WTC11 (cell line): ENCODE measurements at regions not wholly inside any gene's neighbourhood (a gene's known extent, or its start where the extent isn't known, plus 50 kb on each side); places are given as distances from the start of the nearest gene placed in this dataset.

Experiments used
- ATAC-seq: fragments of 200-7000 bp; cut with Tn5 transposase; 2 replicates; pipeline ENCODE4 v1.10.0; 2021; ENCODE audit warnings: mild to moderate bottlenecking, moderate library complexity
- CTCF ChIA-PET: fragments of 300-600 bp; sonication (Branson Sonifier 250); formaldehyde crosslinking; loops from one replicate; lab custom pipeline; 2021; ENCODE audit warnings: antibody characterized with exemption; lab: Charles Lee
- POLR2A ChIA-PET: fragments of 350-600 bp; sonication (Branson Sonifier 250); formaldehyde crosslinking; loops from one replicate; lab custom pipeline; 2021; ENCODE audit warnings: antibody characterized with exemption; lab: Charles Lee
- DNase-seq: peaks from one replicate; pipeline ENCODE4 v3.0.0; 2021; ENCODE audit warnings: low spot score
- H3K27ac Mint-ChIP-seq: 2 replicates; pipeline ENCODE4 v1.8.0; 2021; ENCODE audit warnings: mixed read lengths
- H3K27me3 Mint-ChIP-seq: 2 replicates; pipeline ENCODE4 v1.8.0; 2021; ENCODE audit warnings: low read depth, mild to moderate bottlenecking, moderate library complexity, mixed read lengths
- H3K36me3 Mint-ChIP-seq: 2 replicates; pipeline ENCODE4 v1.8.0; 2021; ENCODE audit warnings: mixed read lengths
- H3K4me1 Mint-ChIP-seq: 2 replicates; pipeline ENCODE4 v1.8.0; 2022; ENCODE audit warnings: mixed read lengths
- H3K4me3 Mint-ChIP-seq: 2 replicates; pipeline ENCODE4 v1.8.0; 2021; ENCODE audit warnings: mild to moderate bottlenecking, moderate library complexity, mixed read lengths
- H3K9me3 Mint-ChIP-seq: 2 replicates; pipeline ENCODE4 v1.8.0; 2021; ENCODE audit warnings: mixed read lengths
- ARID4B ChIP-seq: sonication (generic); formaldehyde crosslinking; IDR thresholded peaks from 2 replicates; pipeline ENCODE4 v1.8.0; 2023; ENCODE audit warnings: missing genetic modification reagents, mild to moderate bottlenecking, borderline replicate concordance
- ATF3 ChIP-seq: sonication (generic); formaldehyde crosslinking; conservative IDR thresholded peaks from 2 replicates; pipeline ENCODE4 v1.8.1; 2022; ENCODE audit warnings: mild to moderate bottlenecking, missing genetic modification reagents
- CTCF ChIP-seq: fragments of 200-600 bp; IDR thresholded peaks from 2 replicates; pipeline ENCODE4 v1.8.0; 2022; ENCODE audit warnings: antibody characterized with exemption
- E2F5 ChIP-seq: sonication (generic); formaldehyde crosslinking; IDR thresholded peaks from 2 replicates; pipeline ENCODE4 v1.8.1; 2022; ENCODE audit warnings: mild to moderate bottlenecking, moderate library complexity, missing genetic modification reagents
- EMX1 ChIP-seq: fragments of 250-450 bp; sonication (Bioruptor Pico); IDR thresholded peaks from 2 replicates; pipeline ENCODE4 v1.8.0; 2021; ENCODE audit warnings: mild to moderate bottlenecking
- ERG ChIP-seq: fragments of 250-450 bp; sonication (Bioruptor Pico); IDR thresholded peaks from 2 replicates; pipeline ENCODE4 v1.8.0; 2021; ENCODE audit warnings: mild to moderate bottlenecking
- FOXP1 ChIP-seq: sonication (generic); formaldehyde crosslinking; IDR thresholded peaks from 2 replicates; pipeline ENCODE4 v1.8.0; 2022; ENCODE audit warnings: missing genetic modification reagents, mild to moderate bottlenecking, moderate library complexity, borderline replicate concordance
- GABPB1 ChIP-seq: sonication (generic); formaldehyde crosslinking; IDR thresholded peaks from 2 replicates; pipeline ENCODE4 v1.8.1; 2023; ENCODE audit warnings: mild to moderate bottlenecking, missing genetic modification reagents
- GRHL2 ChIP-seq: fragments of 250-450 bp; sonication (Bioruptor Pico); IDR thresholded peaks from 2 replicates; pipeline ENCODE4 v1.8.0; 2022; ENCODE audit warnings: mild to moderate bottlenecking, moderate library complexity; ENCODE audit not compliant: insufficient replicate concordance, severe bottlenecking
- GTF2I ChIP-seq: fragments of 250-450 bp; sonication (Bioruptor Pico); conservative IDR thresholded peaks from 2 replicates; pipeline ENCODE4 v1.4.0; 2021; ENCODE audit warnings: mild to moderate bottlenecking
- HMGA2 ChIP-seq: fragments of 250-450 bp; sonication (Bioruptor Pico); IDR thresholded peaks from 2 replicates; pipeline ENCODE4 v1.4.0; 2021; ENCODE audit warnings: mild to moderate bottlenecking, moderate library complexity
- IRF1 ChIP-seq: sonication (generic); formaldehyde crosslinking; IDR thresholded peaks from 2 replicates; pipeline ENCODE4 v1.8.0; 2023; ENCODE audit warnings: missing genetic modification reagents
- NR3C1 ChIP-seq: sonication (generic); formaldehyde crosslinking; conservative IDR thresholded peaks from 2 replicates; pipeline ENCODE4 v1.8.1; 2023; ENCODE audit warnings: low read depth, mild to moderate bottlenecking, missing genetic modification reagents
- RELA ChIP-seq: sonication (generic); formaldehyde crosslinking; IDR thresholded peaks from 2 replicates; pipeline ENCODE4 v1.8.1; 2022; ENCODE audit warnings: missing genetic modification reagents, mild to moderate bottlenecking, borderline replicate concordance
- SMAD3 ChIP-seq: sonication (generic); formaldehyde crosslinking; IDR thresholded peaks from 2 replicates; pipeline ENCODE4 v1.8.0; 2022; ENCODE audit warnings: missing genetic modification reagents, mild to moderate bottlenecking, borderline replicate concordance
- STAT6 ChIP-seq: sonication (generic); formaldehyde crosslinking; conservative IDR thresholded peaks from 2 replicates; pipeline ENCODE4 v1.8.1; 2023; ENCODE audit warnings: mild to moderate bottlenecking, low read depth, missing genetic modification reagents, moderate library complexity
- USF2 ChIP-seq: sonication (generic); formaldehyde crosslinking; IDR thresholded peaks from 2 replicates; pipeline ENCODE4 v1.8.1; 2023; ENCODE audit warnings: mild to moderate bottlenecking, missing genetic modification reagents, moderate library complexity
- ZNF396 ChIP-seq: fragments of 250-450 bp; sonication (Bioruptor Pico); IDR thresholded peaks from 2 replicates; pipeline ENCODE4 v1.8.0; 2021; ENCODE audit warnings: mild to moderate bottlenecking, moderate library complexity, borderline replicate concordance
- ZNF416 ChIP-seq: fragments of 250-450 bp; sonication (Bioruptor Pico); IDR thresholded peaks from 2 replicates; pipeline ENCODE4 v1.9.0; 2021; ENCODE audit warnings: mild to moderate bottlenecking, inconsistent platforms

GRCh38 chr18:4847056-4847455 is 350.0 kb downstream of the AKAIN1 start:
- peaks cover 14% of the 10 kb centered on the region for H3K9me3 Mint-ChIP-seq
- TF ChIP-seq HMGA2 (no peak), SMAD3 (no peak)
- peaks cover 3% of the 10 kb centered on the region; the same call in 1 of the 2 replicates for H3K27me3 Mint-ChIP-seq
- DNase-seq (no peak), ATAC-seq (no peak)
- ChIA-PET CTCF (no interaction called here), POLR2A (no interaction called here)
- peaks cover 26% of the 10 kb centered on the region for H3K4me1 Mint-ChIP-seq
- H3K27ac Mint-ChIP-seq = no peak overlapping the region
- H3K4me3 Mint-ChIP-seq = no peak overlapping the region
- no peaks in the 10 kb centered on the region for H3K36me3 Mint-ChIP-seq

- POLR2A ChIA-PET = no interaction called here
- DNase-seq (no peak), ATAC-seq (no peak)
- Mint-ChIP-seq H3K4me1 (peaks cover 20% of the 10 kb centered on the region), H3K9me3 (peaks cover 14% of the 10 kb centered on the region), H3K4me3 (no peak overlapping the region), H3K27ac (no peak overlapping the region), H3K36me3 (no peaks in the 10 kb centered on the region), H3K27me3 (no peaks in the 10 kb centered on the region)
- CTCF ChIA-PET = no interaction called here
- TF ChIP-seq CTCF = no peak
- no peak for TF ChIP-seq E2F5 (CRISPR knock-in tag)
- no peak for TF ChIP-seq EMX1 (CRISPR knock-in tag)
- TF ChIP-seq NR3C1 = no peak
- no peak for TF ChIP-seq USF2 (CRISPR knock-in tag)
- no peak for TF ChIP-seq STAT6 (CRISPR knock-in tag)
- TF ChIP-seq GABPB1 (CRISPR knock-in tag) = no peak
- no peak for TF ChIP-seq RELA (CRISPR knock-in tag)
Measured at GRCh38 chr18:4844320-4844719, 352.7 kb downstream of the AKAIN1 start.

- ChIA-PET POLR2A (no interaction called here), CTCF (interaction anchor here (1.2 kb wide), 1 partner anchor 11 kb away, joined by 3 read pairs; no protein-coding TSS in a partner anchor)
- Mint-ChIP-seq H3K27ac (no peak overlapping the region), H3K4me3 (no peak overlapping the region), H3K4me1 (peaks cover 22% of the 10 kb centered on the region), H3K36me3 (no peaks in the 10 kb centered on the region), H3K27me3 (no peaks in the 10 kb centered on the region), H3K9me3 (peaks cover 14% of the 10 kb centered on the region)
- no peak for TF ChIP-seq IRF1
- TF ChIP-seq ARID4B (CRISPR knock-in tag) = no peak
- no peak for TF ChIP-seq GTF2I (CRISPR knock-in tag)
- TF ChIP-seq ATF3 (CRISPR knock-in tag) = no peak
- TF ChIP-seq GRHL2 (CRISPR knock-in tag) = no peak
- TF ChIP-seq ZNF416 (CRISPR knock-in tag) = no peak
- no peak for TF ChIP-seq ERG (CRISPR knock-in tag)
- TF ChIP-seq ZNF396 (CRISPR knock-in tag) = no peak
- TF ChIP-seq FOXP1 (CRISPR knock-in tag) = no peak
- no peak for TF ChIP-seq EMX1 (CRISPR knock-in tag)
- DNase-seq (no peak), ATAC-seq (no peak)
Measured at GRCh38 chr18:4843771-4844170, 353.3 kb downstream of the AKAIN1 start.
